Heart left ventricle (tissue), 16 donors: ENCODE measurements at regions not wholly inside any gene's neighbourhood (a gene's known extent, or its start where the extent isn't known, plus 50 kb on each side); places are given as distances from the start of the nearest gene placed in this dataset.

ENCODE experiments used
- ATAC-seq, 4 donors: fragments of 200-7000 bp; cut with Tn5 transposase; one replicate each; pipeline ENCODE4 v1.9.1; 2020 to 2022; ENCODE audit warnings: moderate library complexity in 4 of 4, mild to moderate bottlenecking in 3 of 4, moderate number of reproducible peaks in 1 of 4
- DNase-seq, 5 donors: peaks; one replicate each; pipeline ENCODE4 v3.0.0-alpha.2; 2020
- H3K27ac ChIP-seq, 12 donors: fragments of 200-600 bp; sonication (generic) in 4 of 12; one replicate each; pipeline versions ENCODE4 v1.5.0 to v1.8.0; 2016 to 2022; ENCODE audit warnings: mild to moderate bottlenecking in 2 of 12
- H3K27me3 ChIP-seq, 9 donors: fragments of 200-600 bp; sonication (generic) in 2 of 9; one replicate each; pipeline versions ENCODE4 v1.5.1 to v1.8.0; 2016 to 2022; ENCODE audit warnings: mild to moderate bottlenecking in 3 of 9
- H3K36me3 ChIP-seq, 9 donors: fragments of 200-600 bp; sonication (generic) in 2 of 9; one replicate each; pipeline versions ENCODE4 v1.5.0 to v1.8.0; 2018 to 2022; ENCODE audit warnings: mild to moderate bottlenecking in 2 of 9
- H3K4me1 ChIP-seq, 12 donors: fragments of 200-600 bp; sonication (generic) in 4 of 12; one replicate each; pipeline versions ENCODE4 v1.5.0 to v1.8.0; 2016 to 2022; ENCODE audit warnings: mild to moderate bottlenecking in 3 of 12
- H3K4me3 ChIP-seq, 12 donors: fragments of 200-600 bp; sonication (generic) in 4 of 12; one replicate each; pipeline versions ENCODE4 v1.5.0 to v1.8.0; 2017 to 2022; ENCODE audit warnings: mild to moderate bottlenecking in 9 of 12, moderate library complexity in 4 of 12
- H3K9me3 ChIP-seq, 12 donors: fragments of 200-600 bp; sonication (generic) in 4 of 12; one replicate each; pipeline versions ENCODE4 v1.5.0 to v1.8.0; 2016 to 2022; ENCODE audit warnings: mild to moderate bottlenecking in 1 of 12
- CTCF ChIP-seq, 12 donors: fragments of 200-600 bp; sonication (generic) in 4 of 12; IDR thresholded peaks; one replicate each; pipeline versions ENCODE4 v1.5.0 to v1.8.0; 2018 to 2022; ENCODE audit warnings: antibody characterized with exemption in 12 of 12, mild to moderate bottlenecking in 5 of 12
- POLR2A ChIP-seq, 2 donors: fragments of 450-650 bp; IDR thresholded peaks; one replicate each; pipeline ENCODE4 v1.6.1; 2017; ENCODE audit warnings: antibody characterized with exemption in 2 of 2, mild to moderate bottlenecking in 2 of 2, moderate library complexity in 2 of 2
- WGBS, 4 donors: extraction: QIAGEN DNeasy Blood & Tissue Kit in 2 of 4; methylation state at CpG; one replicate each; pipeline versions ENCODE4 v1.1.5 to v1.1.7; 2013 to 2018; 5-methylcytosine and 5-hydroxymethylcytosine counted together
- intact Hi-C, 10 donors: fragments of 100-400 bp; cut with DNase I; formaldehyde crosslinking; loops; one replicate each; pipeline versions ENCODE4 v1.11.1 to v1.14.2; 2022
- donor health status: ischemic (EF 13 %, LVEDD 7.1; RV severe dilation, severe dysfunction).
- donor health status: healthy with polysubstance abuse.
- donor health status: DM: no; HTN: yes; CAD: no.
- donor health status: DM: no; HTN: no; CAD: no.
- donor health status: ischemic (EF 25% LVEDD 6.9; RV normal size, moderate dysfunction).
- donor health status: ischemic (EF 25% LVEDD 5.7; RV mildly dilated, moderate dysfunction).
- donor health status: healthy.
- donor health status: DM: yes; HTN: yes; CAD: no.
- donor health status: ischemic (EF 35%, LVEDD 5.7; RV mildly dilated, moderate dysfunction).
- donor health status: nonischemic (EF 11% LVEDD 7.7; RV severe dilation, severe dysfunction).
- donor health status: DM: yes; HTN: yes; CAD: no.
- donor health status: PGD.
- donor health status: ischemic (EF 29% LVEDD 5.4; RV normal size, mild dysfunction).
- donor health status: nonischemic (EF 23%, LVEDD 6.1; RV moderate dilation, normal function).

DNA sequence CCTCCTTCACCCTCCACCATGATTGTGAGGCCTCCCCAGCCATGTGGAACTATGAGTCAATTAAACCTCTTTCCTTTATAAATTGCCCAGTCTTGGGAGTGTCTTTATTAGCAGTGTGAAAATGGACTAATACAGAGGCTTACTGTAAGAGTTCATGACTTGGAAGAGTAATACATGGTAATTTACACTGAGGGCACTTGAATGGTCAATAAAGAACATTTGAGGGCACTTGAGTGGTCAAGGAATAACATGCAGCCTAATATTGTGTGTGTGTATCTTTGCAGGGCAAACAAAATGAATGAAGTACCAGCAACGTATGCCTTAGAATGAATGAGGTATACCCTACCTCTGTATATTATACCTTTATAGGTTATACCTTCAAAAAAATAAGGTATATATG is 190.4 kb upstream of the SOX11 start:
- DNase-seq (no peak), ATAC-seq (no peak)
- Histone ChIP-seq H3K4me1 (no peaks in the 10 kb centered on the region), H3K27me3 (no peaks in the 10 kb centered on the region), H3K27ac (no peak overlapping the region), H3K36me3 (no peaks in the 10 kb centered on the region), H3K4me3 (no peak overlapping the region), H3K9me3 (no peaks in the 10 kb centered on the region)
- intact Hi-C loops = no loop called here
- no peak for TF ChIP-seq CTCF (IDR thresholded peaks at IDR 0.05)
- TF ChIP-seq POLR2A (IDR thresholded peaks at IDR 0.05) = no peak
- 94 to 100% (median 98%) methylated on average over 1 of the region's 1 CpG for whole genome bisulfite sequencing, 4 donors

GRCh38 chr2:5502385-5502784 is 189.8 kb upstream of the SOX11 start:
- TF ChIP-seq POLR2A (IDR thresholded peaks at IDR 0.05) (no peak), CTCF (IDR thresholded peaks at IDR 0.05) (no peak)

GRCh38 chr2:5504756-5505155 is 187.4 kb upstream of the SOX11 start:
- DNase-seq (no peak), ATAC-seq (no peak)
- TF ChIP-seq POLR2A (IDR thresholded peaks at IDR 0.05) (no peak), CTCF (IDR thresholded peaks at IDR 0.05) (no peak)
- Histone ChIP-seq H3K9me3 (no peaks in the 10 kb centered on the region), H3K36me3 (no peaks in the 10 kb centered on the region), H3K4me1 (no peaks in the 10 kb centered on the region), H3K27ac (no peak overlapping the region), H3K27me3 (no peaks in the 10 kb centered on the region), H3K4me3 (no peak overlapping the region)
- WGBS, 4 donors = 71 to 81% (median 76%) methylated on average over 3 of the region's 3 CpGs
- intact Hi-C loops = no loop called here

More at GRCh38 chr2:5502385-5502784, 189.8 kb upstream of the SOX11 start:
- no peaks in the 10 kb centered on the region for H3K36me3 ChIP-seq
- DNase-seq (no peak), ATAC-seq (no peak)
- no peak overlapping the region for H3K4me3 ChIP-seq
- no peaks in the 10 kb centered on the region for H3K4me1 ChIP-seq
- intact Hi-C loops = no loop called here
- H3K27me3 ChIP-seq = no peaks in the 10 kb centered on the region
- H3K27ac ChIP-seq = no peak overlapping the region
- WGBS, 4 donors = 86 to 93% (median 88%) methylated on average over 3 of the region's 3 CpGs
- no peaks in the 10 kb centered on the region for H3K9me3 ChIP-seq

DNA sequence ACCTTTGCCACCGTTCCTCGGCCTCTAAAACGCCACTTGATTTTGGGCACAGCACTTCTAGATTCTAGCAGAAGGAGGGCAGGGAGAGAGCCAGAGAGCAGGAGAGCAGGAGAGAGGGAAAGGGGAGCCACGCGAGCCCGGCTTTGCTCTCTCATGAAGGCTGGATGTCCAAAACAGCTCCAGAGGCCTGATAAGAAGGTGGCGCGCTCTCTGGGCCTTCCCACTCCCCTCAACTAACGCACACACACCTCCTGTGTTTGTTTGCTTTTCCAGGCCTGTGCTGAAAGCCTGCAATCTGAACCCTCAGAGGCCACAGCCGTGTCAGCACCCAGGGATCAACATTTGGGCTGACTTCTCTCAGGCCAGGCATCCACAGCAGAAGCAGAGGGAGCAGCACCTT is 184.8 kb upstream of the SOX11 start:
- no peak overlapping the region for H3K27ac ChIP-seq
- WGBS, 4 donors = 59 to 73% (median 69%) methylated on average over 10 of the region's 10 CpGs
- intact Hi-C loops = no loop called here
- TF ChIP-seq CTCF (IDR thresholded peaks at IDR 0.05) = no peak
- no peak for TF ChIP-seq POLR2A (IDR thresholded peaks at IDR 0.05)
- H3K27me3 ChIP-seq = no peaks in the 10 kb centered on the region
- H3K9me3 ChIP-seq = no peaks in the 10 kb centered on the region
- H3K36me3 ChIP-seq = no peaks in the 10 kb centered on the region
- no peak for ATAC-seq
- H3K4me1 ChIP-seq = no peaks in the 10 kb centered on the region
- H3K4me3 ChIP-seq = no peak overlapping the region
- DNase-seq = no peak
